SK-N-SH (cell line): ENCODE measurements at regions not wholly inside any gene's neighbourhood (a gene's known extent, or its start where the extent isn't known, plus 50 kb on each side); places are given as distances from the start of the nearest gene placed in this dataset.

Source experiments
- CTCF ChIA-PET: fragments of 300-600, 350-600 bp; formaldehyde crosslinking; extraction: SDS; loops from one replicate; lab custom pipeline; 2021; lab: Yijun Ruan, JAX
- POLR2A ChIA-PET: fragments of 350-600 bp; sonication (Branson Sonifier 250); formaldehyde crosslinking; extraction: SDS; loops from one replicate; lab custom pipeline; 2020; ENCODE audit warnings: antibody characterized with exemption, inconsistent platforms; lab: Yijun Ruan, JAX
- DNase-seq: peaks from one replicate; pipeline ENCODE4 v3.0.0; 2012
- H2AFZ ChIP-seq: fragments of 200-600 bp; sonication (generic); 2 replicates; pipeline ENCODE4 v1.8.1; 2016; ENCODE audit warnings: antibody characterized with exemption, mild to moderate bottlenecking, low read depth
- H3F3A ChIP-seq: fragments of 200-600 bp; sonication (generic); replicated peaks from 2 replicates; pipeline ENCODE3; 2016; ENCODE audit warnings: antibody characterized with exemption, mild to moderate bottlenecking; ENCODE audit not compliant: insufficient read depth
- H3K27ac ChIP-seq, 2 experiments: fragments of 200-500 bp in 1 of 2; fragments of 200-600 bp in 1 of 2; sonication (Bioruptor generic) in 1 of 2; sonication (generic), shearing (Covaris generic) in 1 of 2; 2 replicates each; pipeline versions ENCODE4 v1.5.1 to v1.6.1; 2014 to 2016; ENCODE audit warnings: low read depth in 2 of 2, inconsistent platforms in 1 of 2, low read length in 1 of 2, mild to moderate bottlenecking in 1 of 2, mixed read lengths in 1 of 2
- H3K27me3 ChIP-seq: fragments of 200-600 bp; sonication (generic), shearing (Covaris generic); 2 replicates; pipeline ENCODE4 v1.6.1; 2016; ENCODE audit warnings: mixed run types; ENCODE audit not compliant: insufficient read depth
- H3K36me3 ChIP-seq, 2 experiments: fragments of 200-500 bp in 1 of 2; fragments of 200-600 bp in 1 of 2; sonication (Bioruptor generic) in 1 of 2; sonication (generic) in 1 of 2; replicated peaks in 1 of 2; 2 replicates each; pipeline versions ENCODE3 to v1.5.1; 2014 to 2016; ENCODE audit warnings: low read length in 1 of 2, mild to moderate bottlenecking in 1 of 2; ENCODE audit not compliant: insufficient read depth in 2 of 2, control insufficient read depth in 1 of 2
- H3K4me1 ChIP-seq, 2 experiments: fragments of 200-500 bp in 1 of 2; fragments of 200-600 bp in 1 of 2; sonication (Bioruptor generic) in 1 of 2; sonication (generic), shearing (Covaris generic) in 1 of 2; 2 replicates each; pipeline versions ENCODE4 v1.5.1 to v1.6.1; 2014 to 2016; ENCODE audit warnings: low read depth in 1 of 2, low read length in 1 of 2, mixed run types in 1 of 2; ENCODE audit not compliant: insufficient read depth in 2 of 2, control insufficient read depth in 1 of 2
- H3K4me2 ChIP-seq: fragments of 200-600 bp; sonication (generic), shearing (Covaris generic); 2 replicates; pipeline ENCODE4 v1.6.1; 2017; ENCODE audit warnings: mixed run types
- H3K4me3 ChIP-seq, 2 experiments: fragments of 200-500 bp in 1 of 2; fragments of 200-600 bp in 1 of 2; sonication (Bioruptor generic) in 1 of 2; sonication (generic), shearing (Covaris generic) in 1 of 2; 2 replicates each; pipeline versions ENCODE4 v1.5.1 to v1.8.1; 2014 to 2016; ENCODE audit warnings: low read depth in 2 of 2, inconsistent platforms in 1 of 2, low read length in 1 of 2, mild to moderate bottlenecking in 1 of 2, mixed read lengths in 1 of 2, moderate library complexity in 1 of 2
- H3K79me2 ChIP-seq: fragments of 200-600 bp; sonication (generic); 2 replicates; pipeline ENCODE4 v1.8.1; 2017; ENCODE audit warnings: mild to moderate bottlenecking; ENCODE audit not compliant: insufficient read depth
- H3K9ac ChIP-seq: fragments of 200-600 bp; sonication (generic); 2 replicates; pipeline ENCODE4 v1.6.1; 2017; ENCODE audit warnings: mixed run types
- H3K9me2 ChIP-seq: fragments of 200-600 bp; sonication (generic); 2 replicates; pipeline ENCODE4 v1.6.1; 2017; ENCODE audit warnings: mixed run types
- H3K9me3 ChIP-seq: fragments of 200-600 bp; sonication (generic); 2 replicates; pipeline ENCODE4 v1.6.1; 2017; ENCODE audit warnings: mixed run types, mild to moderate bottlenecking, moderate library complexity
- H4K20me1 ChIP-seq: fragments of 200-600 bp; sonication (generic); 2 replicates; pipeline ENCODE4 v1.6.1; 2017; ENCODE audit warnings: mild to moderate bottlenecking, mixed run types; ENCODE audit not compliant: insufficient read depth
- CTCF ChIP-seq: fragments of 200-600 bp; sonication (generic); IDR thresholded peaks from 2 replicates; pipeline ENCODE4 v1.6.1; 2017; ENCODE audit warnings: antibody characterized with exemption, mild to moderate bottlenecking, moderate library complexity
- EP300 ChIP-seq, 2 experiments: IDR thresholded peaks; 2 replicates each; pipeline versions ENCODE4 v1.4.0 to v1.6.1; 2012; ENCODE audit warnings: borderline replicate concordance in 1 of 2, low read depth in 1 of 2, low read length in 1 of 2
- EZH2phosphoT487 ChIP-seq: fragments of 200-600 bp; sonication (generic); IDR thresholded peaks from 2 replicates; pipeline ENCODE4 v1.6.1; 2017; ENCODE audit warnings: low read depth, mixed run types, mild to moderate bottlenecking, antibody characterized with exemption, moderate library complexity, borderline replicate concordance
- FOSL2 ChIP-seq: IDR thresholded peaks from 2 replicates; pipeline ENCODE4 v1.4.0; 2012; ENCODE audit warnings: low read depth, mild to moderate bottlenecking, moderate library complexity, borderline replicate concordance
- FOXJ3 ChIP-seq: sonication (generic); formaldehyde crosslinking; IDR thresholded peaks from 2 replicates; pipeline ENCODE4 v1.5.1; 2020; ENCODE audit warnings: mild to moderate bottlenecking, missing genetic modification reagents
- JUND ChIP-seq: IDR thresholded peaks from 2 replicates; pipeline ENCODE4 v1.4.0; 2012
- MXI1 ChIP-seq: IDR thresholded peaks from 2 replicates; pipeline ENCODE4 v1.6.1; 2012; ENCODE audit warnings: mild to moderate bottlenecking, low read depth, low read length, improper control_type of control experiment
- NFIC ChIP-seq: IDR thresholded peaks from 2 replicates; pipeline ENCODE4 v1.4.0; 2012; ENCODE audit warnings: borderline replicate concordance
- NRF1 ChIP-seq: IDR thresholded peaks from 2 replicates; pipeline ENCODE4 v1.6.1; 2012; ENCODE audit warnings: low read depth, mild to moderate bottlenecking, low read length
- PBX3 ChIP-seq: IDR thresholded peaks from 2 replicates; pipeline ENCODE4; 2012
- POLR2AphosphoS5 ChIP-seq: IDR thresholded peaks from 2 replicates; pipeline ENCODE4 v1.6.1; 2012; ENCODE audit warnings: low read depth, low read length
- RCOR1 ChIP-seq: fragments of 150-350 bp; IDR thresholded peaks from 2 replicates; pipeline ENCODE4 v1.6.1; 2017; ENCODE audit warnings: antibody characterized with exemption, low read length
- RFX5 ChIP-seq: IDR thresholded peaks from 2 replicates; pipeline ENCODE4 v1.6.1; 2012; ENCODE audit warnings: mild to moderate bottlenecking, improper control_type of control experiment, low read length
- SIN3A ChIP-seq: IDR thresholded peaks from 2 replicates; pipeline ENCODE4 v1.6.1; 2012; ENCODE audit warnings: low read depth, mild to moderate bottlenecking, low read length, moderate library complexity, borderline replicate concordance
- SMC3 ChIP-seq: IDR thresholded peaks from 2 replicates; pipeline ENCODE4 v1.6.1; 2012; ENCODE audit warnings: low read depth, low read length, improper control_type of control experiment
- TAF1 ChIP-seq: IDR thresholded peaks from 2 replicates; pipeline ENCODE4 v1.6.1; 2012; ENCODE audit warnings: low read depth, mild to moderate bottlenecking, low read length, moderate library complexity, borderline replicate concordance
- TCF12 ChIP-seq: IDR thresholded peaks from 2 replicates; pipeline ENCODE4 v1.4.0; 2012
- WGBS: methylation state at CpG from one replicate; pipeline ENCODE4 v1.1.6; 2017; ENCODE audit warnings: low lambda C conversion rate; 5-methylcytosine and 5-hydroxymethylcytosine counted together
- TF ChIP-seq, protein P1 (sequence below): IDR thresholded peaks from 2 replicates; pipeline ENCODE4 v1.4.0; 2012; ENCODE audit warnings: low read depth, borderline replicate concordance

GRCh38 chr14:100449225-100449987 lies 126.3 kb downstream of the SLC25A47 start:
- peaks cover 4 to 53% of the 10 kb centered on the region in 2 experiments; a peak in 3 of 4 replicates for H3K4me1 ChIP-seq
- no peaks in the 10 kb centered on the region for H3K79me2 ChIP-seq
- H3K36me3 ChIP-seq = no peaks in the 10 kb centered on the region
- H3K9me3 ChIP-seq = no peaks in the 10 kb centered on the region
- H3K4me2 ChIP-seq = no peak overlapping the region
- H4K20me1 ChIP-seq = no peaks in the 10 kb centered on the region
- CTCF ChIA-PET = interaction anchor here (0.6 kb wide), 1 partner anchor 1512 kb away, joined by 3 read pairs; no protein-coding TSS in a partner anchor
- no peak overlapping the region for H3K9ac ChIP-seq
- no peaks in the 10 kb centered on the region for H3K9me2 ChIP-seq
- 0 out of 2 replicates have a peak, but pooled peaks have one; percentile 15 for TF ChIP-seq MXI1
- TF ChIP-seq EP300 (IDR thresholded peaks at IDR 0.05; ENCODE audit: borderline replicate concordance in 1 of 2, low read depth in 1 of 2, low read length in 1 of 2) = no peak
- TF ChIP-seq NRF1 = no peak
- no peak for TF ChIP-seq RFX5
- TF ChIP-seq, all 33 proteins: peak for 1
- DNase-seq = peak; percentile 49
- Histone ChIP-seq H3F3A (no peaks in the 10 kb centered on the region), H2AFZ (no peak overlapping the region), H3K27me3 (no peaks in the 10 kb centered on the region), H3K4me3 (no peak overlapping the region), H3K27ac (peak overlapping the region in 1 of 2 experiments; percentile 64; a peak in 1 of 4 replicates)
- POLR2A ChIA-PET = no interaction called here
- 83% methylated on average over 7 of the region's 14 CpGs for WGBS

DNA sequence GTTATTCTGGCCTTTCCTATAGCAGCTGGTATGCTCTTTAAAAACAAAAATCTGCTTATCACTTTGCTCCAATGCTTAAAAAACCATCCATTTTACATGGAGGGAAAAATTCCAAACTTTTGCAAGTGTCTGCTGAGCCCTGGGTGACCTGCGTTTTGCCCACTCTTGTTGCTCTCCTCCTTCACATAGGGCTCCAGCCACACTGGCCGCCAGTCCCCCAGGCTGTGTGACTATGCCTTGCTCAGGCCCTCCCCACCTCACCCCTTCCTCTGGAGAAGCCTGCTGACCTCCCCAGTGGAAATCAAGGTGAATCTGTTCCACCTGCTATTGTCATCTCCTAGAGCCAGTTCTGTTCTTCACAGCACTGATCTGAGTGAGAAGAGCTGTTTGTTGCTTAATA lies 126.9 kb downstream of the SLC25A47 start:
- CTCF ChIA-PET = interaction anchor here (0.6 kb wide), 1 partner anchor 1512 kb away, joined by 3 read pairs; no protein-coding TSS in a partner anchor
- Histone ChIP-seq H3K4me2 (no peak overlapping the region), H2AFZ (no peak overlapping the region), H3K9me3 (no peaks in the 10 kb centered on the region), H3K4me3 (no peak overlapping the region), H3K27ac (peak overlapping the region in 1 of 2 experiments; percentile 64; a peak in 1 of 4 replicates), H4K20me1 (no peaks in the 10 kb centered on the region), H3K27me3 (no peaks in the 10 kb centered on the region), H3K36me3 (no peaks in the 10 kb centered on the region), H3K4me1 (peaks cover 4 to 47% of the 10 kb centered on the region in 2 experiments; a peak in 3 of 4 replicates), H3K9ac (no peak overlapping the region), H3K9me2 (no peaks in the 10 kb centered on the region), H3F3A (no peaks in the 10 kb centered on the region), H3K79me2 (no peaks in the 10 kb centered on the region)
- 87% methylated on average over 2 of the region's 2 CpGs for WGBS
- TF ChIP-seq EP300 (IDR thresholded peaks at IDR 0.05; ENCODE audit: borderline replicate concordance in 1 of 2, low read depth in 1 of 2, low read length in 1 of 2) (no peak), SMC3 (no peak), FOSL2 (no peak), JUND (no peak), TCF12 (no peak), MXI1 (no peak), CTCF (no peak), RFX5 (no peak), RCOR1 (no peak), NFIC (no peak), POLR2AphosphoS5 (no peak), EZH2phosphoT487 (no peak), TAF1 (no peak), SIN3A (no peak), PBX3 (no peak), FOXJ3 (no peak)
- TF ChIP-seq, protein P1, sequence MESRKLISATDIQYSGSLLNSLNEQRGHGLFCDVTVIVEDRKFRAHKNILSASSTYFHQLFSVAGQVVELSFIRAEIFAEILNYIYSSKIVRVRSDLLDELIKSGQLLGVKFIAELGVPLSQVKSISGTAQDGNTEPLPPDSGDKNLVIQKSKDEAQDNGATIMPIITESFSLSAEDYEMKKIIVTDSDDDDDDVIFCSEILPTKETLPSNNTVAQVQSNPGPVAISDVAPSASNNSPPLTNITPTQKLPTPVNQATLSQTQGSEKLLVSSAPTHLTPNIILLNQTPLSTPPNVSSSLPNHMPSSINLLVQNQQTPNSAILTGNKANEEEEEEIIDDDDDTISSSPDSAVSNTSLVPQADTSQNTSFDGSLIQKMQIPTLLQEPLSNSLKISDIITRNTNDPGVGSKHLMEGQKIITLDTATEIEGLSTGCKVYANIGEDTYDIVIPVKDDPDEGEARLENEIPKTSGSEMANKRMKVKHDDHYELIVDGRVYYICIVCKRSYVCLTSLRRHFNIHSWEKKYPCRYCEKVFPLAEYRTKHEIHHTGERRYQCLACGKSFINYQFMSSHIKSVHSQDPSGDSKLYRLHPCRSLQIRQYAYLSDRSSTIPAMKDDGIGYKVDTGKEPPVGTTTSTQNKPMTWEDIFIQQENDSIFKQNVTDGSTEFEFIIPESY = no peak
- POLR2A ChIA-PET = no interaction called here
- no peak for DNase-seq
